ENCODE measurements at regions not wholly inside any gene's neighbourhood (a gene's known extent, or its start where the extent isn't known, plus 50 kb on each side); places are given as distances from the start of the nearest gene placed in this dataset.
"Not testable (repeated sequence)": the region's sequence is repeated elsewhere in the genome, so short reads cannot be mapped to it uniquely, and the experiment has no call there.

DNA sequence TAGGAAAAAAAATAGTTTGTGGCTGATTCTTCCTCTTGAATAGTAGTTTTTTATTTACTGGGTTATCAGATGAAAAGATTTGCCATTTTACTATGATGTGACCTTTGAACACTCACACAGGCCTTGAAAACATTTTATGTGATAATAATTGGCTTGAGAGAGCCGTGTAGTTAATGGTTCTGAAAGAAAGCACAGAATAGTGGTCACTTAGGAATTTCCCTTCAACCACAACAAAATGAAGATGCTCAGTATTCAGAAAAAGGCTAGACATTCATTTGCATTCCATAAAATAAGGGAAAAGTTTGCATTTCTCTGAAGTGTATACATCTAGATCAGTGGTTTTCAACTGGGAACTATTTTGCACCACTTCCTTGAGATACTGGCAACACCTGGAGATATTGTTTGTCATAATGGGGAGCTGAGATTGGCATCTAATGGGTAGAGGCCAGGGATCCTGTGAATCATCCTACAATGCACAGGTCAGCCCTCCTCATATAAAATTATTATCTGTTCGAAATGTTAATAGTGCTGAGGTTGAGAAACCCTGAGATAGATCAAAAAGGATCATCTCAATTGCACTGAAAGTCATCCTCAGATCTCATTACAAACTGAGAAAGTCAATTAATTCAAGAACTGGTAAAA, 446.4 kb upstream of the CCNG1 start:
- no peak for DNase-seq (ENCODE audit: low spot score)

DNA sequence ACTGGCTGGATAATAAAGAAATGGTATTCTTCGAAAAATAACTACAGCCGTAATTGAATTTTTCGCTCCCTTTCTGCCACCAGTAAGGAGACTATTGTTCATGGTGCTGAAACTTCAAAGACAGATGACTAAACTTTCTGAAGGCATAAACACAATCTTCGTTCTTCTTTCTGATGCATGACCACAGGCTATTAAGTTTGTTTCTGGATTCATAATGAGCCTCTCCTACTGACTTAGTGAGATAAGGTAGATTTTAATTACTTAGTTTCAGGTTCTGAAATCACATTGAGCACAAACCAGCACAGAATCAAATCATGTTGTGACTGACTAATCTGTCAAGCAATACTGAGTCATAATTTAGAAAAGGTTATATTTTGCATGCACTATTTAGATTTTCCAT, 441.8 kb upstream of the CCNG1 start:
- no peak for DNase-seq (ENCODE audit: low spot score)

DNA sequence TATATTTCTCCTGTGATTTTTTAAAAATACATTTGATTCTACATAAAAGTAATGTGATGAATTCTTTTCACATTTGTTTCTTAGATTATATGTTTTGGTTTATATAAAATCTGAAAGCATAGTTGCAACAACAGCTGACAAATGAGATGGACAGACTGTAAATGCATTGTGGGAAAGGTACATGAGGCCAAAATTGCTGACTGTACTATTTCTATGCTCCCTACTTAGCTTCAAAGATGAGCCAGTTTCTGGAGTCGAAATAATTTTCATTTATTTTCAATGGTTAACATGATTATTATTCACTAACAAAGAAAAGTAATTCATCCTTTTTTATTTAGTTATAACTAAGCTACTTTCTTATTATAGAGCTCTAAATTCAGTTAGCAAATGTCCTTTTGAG, 441.3 kb upstream of the CCNG1 start:
- no peak for DNase-seq (ENCODE audit: low spot score)

DNA sequence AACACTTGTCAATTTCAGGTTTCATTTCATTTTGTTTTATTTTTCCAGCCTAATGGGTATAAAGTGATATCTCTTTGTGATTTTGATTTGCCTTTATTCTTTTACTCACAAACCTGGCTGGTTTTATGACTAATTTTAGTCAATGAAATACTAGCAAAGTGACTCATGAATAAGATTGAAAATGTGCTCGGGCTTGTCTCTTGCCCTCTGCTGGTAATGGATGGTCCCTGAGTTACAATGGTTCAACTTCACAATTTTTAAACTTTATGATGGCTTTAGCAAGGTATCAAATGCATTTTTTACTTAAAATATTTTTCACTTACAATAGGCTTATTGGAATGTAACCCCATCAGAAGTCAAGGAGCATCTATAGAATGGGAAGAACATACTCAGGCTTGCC, 431.4 kb upstream of the CCNG1 start:
- no peak for DNase-seq (ENCODE audit: low spot score)

DNA sequence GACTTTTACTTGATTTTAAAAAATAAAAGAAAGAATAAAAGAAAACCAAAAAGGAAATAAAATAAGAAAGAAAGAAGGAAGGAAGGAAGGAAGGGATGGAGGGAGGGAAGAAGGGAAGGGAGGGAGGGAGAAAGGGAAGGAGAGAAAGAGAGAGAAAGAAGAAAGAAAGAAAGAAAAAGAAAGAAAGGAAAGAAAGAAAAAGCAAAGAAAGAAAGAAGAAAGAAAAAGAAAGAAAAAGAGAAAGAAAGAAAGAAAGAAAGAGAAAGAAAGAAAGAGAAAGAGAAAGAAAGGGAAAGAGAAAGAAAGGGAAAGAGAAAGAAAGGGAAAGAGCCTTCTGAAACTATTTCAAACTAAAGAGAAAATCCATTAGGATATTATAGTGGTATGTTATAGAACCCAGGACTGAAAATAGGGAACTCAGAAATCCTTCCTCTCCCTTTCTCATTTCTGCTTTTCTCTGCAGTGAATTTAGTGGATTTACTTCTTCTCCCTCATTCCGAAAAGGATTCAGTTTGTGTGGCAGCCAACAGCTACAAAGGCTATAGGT, 414.7 kb upstream of the CCNG1 start:
- DNase-seq (ENCODE audit: low spot score) = no peak

DNA sequence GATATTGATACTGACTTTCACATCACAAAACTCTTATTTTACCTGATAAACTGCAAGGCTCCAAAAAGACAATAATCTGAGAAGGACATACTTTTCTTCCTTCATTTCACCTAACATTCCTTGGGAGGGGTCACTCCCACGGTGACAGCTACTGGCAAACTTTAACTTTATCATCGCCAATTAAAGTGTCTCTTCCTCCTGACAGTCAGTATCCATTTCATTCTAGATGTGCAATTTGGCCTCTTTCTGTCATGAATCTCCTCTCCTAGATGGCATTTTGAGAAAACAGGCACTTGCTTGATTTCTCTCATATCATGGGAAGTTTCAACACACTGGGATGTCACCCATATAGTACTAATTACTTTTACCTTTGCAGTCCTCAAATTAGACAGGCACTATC, 413.5 kb upstream of the CCNG1 start:
- DNase-seq (ENCODE audit: low spot score) = no peak

DNA sequence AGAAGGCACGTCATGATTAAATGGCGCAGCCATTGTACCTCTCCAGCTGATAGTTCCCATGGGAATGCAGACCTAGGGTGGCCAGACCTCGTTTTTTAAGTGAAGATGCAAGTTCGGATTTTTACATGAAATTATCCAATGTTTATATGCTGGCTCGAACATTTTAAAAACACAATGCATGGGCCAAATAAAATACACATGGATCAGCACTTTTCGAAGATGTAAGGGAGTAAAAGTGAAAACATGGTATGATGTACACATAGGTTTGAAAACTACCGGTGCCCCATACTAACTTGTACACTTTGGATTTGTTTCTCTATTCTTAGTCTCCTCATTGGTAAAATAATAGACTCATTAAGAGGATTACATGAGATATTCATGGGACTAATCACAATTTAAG, 412.5 kb upstream of the CCNG1 start:
- no peak for DNase-seq (ENCODE audit: low spot score)

DNA sequence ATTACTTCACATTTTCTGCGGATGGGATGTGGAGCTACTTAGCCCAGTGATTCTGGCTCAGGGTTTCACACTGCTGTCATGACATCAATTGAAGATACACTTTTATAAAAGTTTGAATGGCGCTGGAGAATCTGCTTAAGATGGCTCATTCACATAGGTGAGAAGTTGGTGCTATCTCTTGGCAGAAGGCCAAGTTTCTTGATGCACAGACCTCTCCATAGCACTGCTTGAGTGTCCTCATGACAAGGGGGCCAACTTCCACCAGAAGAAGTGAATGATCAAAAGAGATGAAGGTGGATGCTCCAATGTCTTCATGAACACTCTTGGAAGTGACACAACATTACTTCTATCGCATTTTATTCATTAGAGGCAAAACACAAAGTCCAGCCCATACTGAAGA, 403.7 kb upstream of the CCNG1 start:
- no peak for DNase-seq (ENCODE audit: low spot score)

DNA sequence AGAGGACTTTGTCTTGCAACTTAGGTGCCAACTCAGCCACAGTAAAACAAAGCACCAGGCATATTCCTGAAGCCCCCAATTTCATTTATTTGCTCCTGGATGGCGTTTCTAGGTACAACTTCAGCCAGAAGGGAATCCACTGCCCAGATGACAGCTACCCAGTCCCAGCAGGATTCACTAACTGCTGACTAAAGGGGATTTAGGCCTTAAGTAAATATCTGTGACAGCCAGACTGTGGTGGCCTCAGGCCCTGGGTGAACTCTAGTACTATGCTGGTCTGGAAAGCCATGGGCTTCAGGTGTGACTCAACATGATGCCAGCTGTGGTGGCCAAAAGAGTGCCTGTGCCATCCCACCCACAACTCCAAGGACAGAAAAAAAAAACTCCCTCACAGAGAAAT, 396.1 kb upstream of the CCNG1 start:
- no peak for DNase-seq (ENCODE audit: low spot score)

DNA sequence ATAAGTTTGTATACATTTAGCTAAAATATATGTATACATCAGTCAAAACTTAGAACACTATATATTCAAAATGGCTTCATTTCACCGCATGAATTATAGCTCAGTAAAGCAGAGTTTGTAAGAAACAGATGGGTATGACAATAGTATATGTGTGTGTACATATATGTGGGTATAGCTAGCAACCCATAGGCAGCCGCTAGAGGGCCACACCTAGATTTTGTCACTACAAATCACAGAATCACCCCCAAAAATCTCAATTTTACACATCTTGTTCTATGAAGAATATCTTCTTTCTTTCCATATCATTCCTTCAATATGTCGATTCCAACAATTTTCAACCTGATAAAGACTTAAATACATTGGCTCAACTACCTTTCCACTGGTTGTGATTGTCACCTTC, 357.8 kb upstream of the CCNG1 start:
- DNase-seq (ENCODE audit: low spot score) = no peak

DNA sequence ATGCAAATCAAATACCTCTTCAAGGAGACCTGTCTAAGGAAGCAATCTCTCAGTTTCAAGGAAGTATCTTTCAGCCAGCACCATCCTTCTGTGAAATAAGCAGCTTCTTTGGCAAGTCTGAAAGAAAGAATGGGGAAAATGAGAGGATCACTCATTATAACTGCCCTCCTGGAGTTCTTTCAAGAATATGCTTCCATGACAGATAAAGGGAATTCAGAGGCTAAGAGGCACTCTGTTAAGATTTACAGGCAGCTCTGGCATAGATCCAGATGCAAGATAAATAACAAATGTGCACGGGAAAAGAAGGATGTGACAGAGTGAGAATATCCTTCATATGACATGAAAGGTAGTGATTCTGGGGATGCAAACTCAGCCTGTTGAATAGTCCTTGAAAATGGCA, 348.2 kb upstream of the CCNG1 start:
- DNase-seq (ENCODE audit: low spot score) = no peak

DNA sequence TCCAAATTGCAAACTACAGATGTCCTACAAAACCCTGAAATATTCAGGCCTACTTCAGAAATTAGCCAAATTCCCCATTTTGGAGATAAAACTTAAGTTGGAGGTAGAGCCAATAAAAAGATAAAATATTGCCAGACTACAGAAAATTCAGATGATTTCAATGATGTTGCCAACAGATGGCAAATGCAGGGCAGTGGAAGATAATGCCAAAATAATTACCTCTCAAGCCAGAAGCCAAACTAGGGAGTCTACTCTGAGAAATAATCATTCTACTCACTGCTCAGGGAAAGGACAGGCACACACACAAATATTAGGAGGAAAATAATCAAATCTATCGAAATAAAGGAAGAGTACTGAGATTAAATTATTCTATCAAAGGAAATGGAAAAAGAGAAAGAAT, 347.5 kb upstream of the CCNG1 start:
- DNase-seq (ENCODE audit: low spot score) = no peak

DNA sequence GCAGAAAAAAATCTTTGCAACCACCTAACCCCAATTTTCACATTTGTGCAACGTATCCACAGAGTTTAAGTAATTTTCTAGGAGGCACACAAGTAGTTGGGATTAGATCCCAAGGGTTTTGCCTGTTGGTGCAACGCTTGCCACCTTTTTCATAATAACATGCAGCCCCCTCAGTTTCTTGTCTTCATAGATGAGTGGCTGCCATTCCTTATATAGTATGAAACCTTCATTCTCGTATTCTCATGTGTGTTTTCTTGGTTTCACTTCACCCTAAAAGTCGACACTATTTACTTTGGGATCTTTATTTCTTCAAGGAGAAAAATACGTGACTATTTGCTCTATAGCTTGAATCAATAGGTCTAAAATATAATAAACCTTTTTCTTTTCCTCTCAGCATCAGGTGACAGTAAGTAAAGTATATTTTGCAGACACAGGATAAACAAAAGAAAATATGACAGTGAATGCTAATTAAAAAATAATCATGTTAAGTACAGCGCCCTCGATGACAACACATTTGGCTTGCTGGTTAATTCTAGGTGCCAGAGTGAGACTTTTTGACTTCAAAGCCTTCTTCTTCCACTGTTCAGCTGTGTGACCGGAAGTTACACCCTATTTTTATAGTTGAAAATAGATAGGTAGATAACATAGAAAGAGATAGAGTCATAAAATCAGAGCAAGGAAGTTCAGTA, 342.8 kb upstream of the CCNG1 start:
- no peak for DNase-seq (ENCODE audit: low spot score)

DNA sequence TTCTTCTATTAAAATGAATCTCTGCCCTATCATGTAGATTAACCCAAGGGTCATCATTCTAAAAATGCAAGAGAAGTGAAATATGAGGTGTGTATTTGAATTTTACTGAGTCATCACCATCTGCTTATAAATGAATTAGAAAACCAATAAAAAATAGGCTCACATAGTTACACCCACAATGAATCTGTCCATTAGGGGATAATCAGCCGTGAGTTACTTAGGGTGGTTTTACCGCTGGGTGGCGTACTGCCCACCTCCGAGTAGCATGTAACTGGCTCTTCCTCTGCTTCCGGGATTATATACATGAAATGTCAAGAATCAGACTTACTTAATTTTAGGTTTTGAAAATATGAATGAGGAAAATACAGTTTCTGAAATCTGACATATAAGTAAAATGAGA, 332.9 kb upstream of the CCNG1 start:
- DNase-seq (ENCODE audit: low spot score) = no peak

DNA sequence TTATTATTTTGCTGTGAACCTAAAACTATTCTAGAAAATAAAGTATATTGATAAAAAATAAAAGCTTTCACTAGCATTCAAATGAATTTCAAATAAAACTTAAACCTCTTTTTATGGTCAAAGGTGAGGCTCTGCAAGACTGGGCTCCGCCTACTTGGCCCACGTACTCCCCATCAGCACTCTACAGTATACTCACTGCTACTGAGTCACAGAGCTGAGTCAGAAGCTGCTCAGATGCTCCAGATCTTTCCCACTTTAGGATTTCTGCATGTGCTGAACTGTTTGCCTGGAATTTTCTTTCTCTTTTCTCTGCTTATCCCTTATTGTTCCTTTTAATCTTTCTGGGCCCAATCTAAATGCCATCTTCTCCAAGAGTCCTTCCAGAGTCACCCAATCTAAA, 331.9 kb upstream of the CCNG1 start:
- no peak for DNase-seq (ENCODE audit: low spot score)

DNA sequence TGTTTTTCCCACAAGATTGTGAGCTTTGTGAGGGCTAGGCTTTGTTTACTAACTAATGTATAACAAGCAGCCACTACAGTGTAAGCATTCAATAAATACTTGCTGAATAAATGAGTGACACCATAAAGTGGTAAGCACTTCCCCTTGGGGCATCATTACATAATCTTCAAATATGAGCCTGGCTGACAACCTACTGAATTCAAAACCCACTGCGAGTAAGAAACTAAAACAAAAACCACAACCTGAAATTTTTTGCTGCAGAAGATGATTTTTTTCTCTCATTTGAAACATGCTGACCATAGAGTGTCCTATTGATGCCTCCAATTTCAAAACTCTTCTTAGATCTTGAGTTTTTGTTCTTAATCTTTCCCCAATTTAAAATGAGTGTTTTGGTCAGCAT, 331.3 kb upstream of the CCNG1 start:
- DNase-seq (ENCODE audit: low spot score) = no peak

DNA sequence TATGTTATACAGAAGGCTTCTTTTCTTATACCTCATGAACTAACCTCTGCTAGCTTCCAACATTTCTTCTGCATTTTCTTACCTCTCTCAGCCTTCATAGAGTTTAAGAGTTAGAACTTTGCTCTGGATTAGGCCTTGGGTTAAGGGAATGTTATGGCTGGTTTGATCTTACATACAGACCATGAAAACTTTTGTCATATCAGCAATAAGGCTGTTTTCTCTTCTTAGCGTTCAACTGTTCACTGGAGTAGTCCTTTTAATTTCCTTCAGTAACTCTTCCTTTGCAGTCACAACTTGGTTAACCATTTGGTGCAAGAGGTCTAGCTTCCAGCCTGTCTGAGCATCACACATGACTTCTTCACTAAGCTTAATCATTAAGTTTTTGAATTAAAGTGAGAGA, 329.0 kb upstream of the CCNG1 start:
- no peak for DNase-seq (ENCODE audit: low spot score)

DNA sequence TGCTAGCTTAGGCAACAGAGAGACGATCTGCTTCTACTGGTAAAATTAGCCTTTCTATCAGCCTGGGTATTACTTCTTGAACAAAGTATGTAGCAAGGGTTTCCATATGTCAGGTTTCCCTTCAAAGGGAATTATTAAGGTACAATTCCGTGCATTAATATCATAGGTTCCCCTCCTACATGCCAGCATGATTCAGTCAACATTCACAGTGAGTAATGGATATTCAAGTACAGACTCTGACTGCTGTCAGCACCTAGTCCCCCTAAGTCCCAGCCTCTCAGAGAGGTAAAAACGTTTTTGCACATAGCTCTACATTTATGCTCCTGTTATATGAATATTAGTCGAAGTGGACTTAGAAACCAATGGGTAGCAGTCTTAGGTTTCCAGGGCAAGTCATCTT, 322.4 kb upstream of the CCNG1 start:
- DNase-seq (ENCODE audit: low spot score) = no peak

DNA sequence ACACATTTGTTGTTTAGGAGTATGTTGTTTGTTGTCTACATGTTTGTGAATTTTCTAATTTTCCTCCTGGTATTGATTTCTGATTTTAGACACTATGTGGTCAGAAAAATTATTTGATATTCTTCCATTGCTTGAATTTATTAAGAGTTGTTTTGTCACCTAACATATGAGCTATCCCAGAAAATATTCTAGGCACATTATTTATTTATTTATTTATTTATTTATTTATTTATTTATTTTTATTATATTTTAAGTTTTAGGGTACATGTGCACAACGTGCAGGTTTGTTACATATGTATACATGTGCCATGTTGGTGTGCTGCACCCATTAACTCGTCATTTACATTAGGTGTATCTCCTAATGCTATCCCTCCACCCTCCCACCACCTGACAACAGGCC, 320.8 kb upstream of the CCNG1 start:
- DNase-seq (ENCODE audit: low spot score) = not testable (repeated sequence)

DNA sequence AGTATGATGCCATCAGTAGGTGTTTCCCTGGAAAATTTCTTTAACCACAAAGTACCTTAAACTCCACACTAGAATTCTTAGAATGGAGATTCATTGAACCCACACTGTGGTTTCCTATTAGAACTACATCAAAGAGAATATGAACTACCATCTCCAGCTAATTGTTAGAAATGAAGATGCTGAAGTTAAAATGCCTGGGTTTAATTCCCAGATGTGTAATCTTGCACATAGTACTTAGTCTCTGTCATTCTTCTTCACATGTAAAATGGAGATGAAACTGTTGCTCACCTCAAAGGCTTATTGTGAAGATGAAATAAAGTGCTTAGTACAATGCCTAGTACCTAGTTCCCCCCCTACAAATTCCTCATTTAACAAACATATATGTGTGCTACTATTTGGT, 303.3 kb upstream of the CCNG1 start:
- DNase-seq (ENCODE audit: low spot score) = no peak

DNA sequence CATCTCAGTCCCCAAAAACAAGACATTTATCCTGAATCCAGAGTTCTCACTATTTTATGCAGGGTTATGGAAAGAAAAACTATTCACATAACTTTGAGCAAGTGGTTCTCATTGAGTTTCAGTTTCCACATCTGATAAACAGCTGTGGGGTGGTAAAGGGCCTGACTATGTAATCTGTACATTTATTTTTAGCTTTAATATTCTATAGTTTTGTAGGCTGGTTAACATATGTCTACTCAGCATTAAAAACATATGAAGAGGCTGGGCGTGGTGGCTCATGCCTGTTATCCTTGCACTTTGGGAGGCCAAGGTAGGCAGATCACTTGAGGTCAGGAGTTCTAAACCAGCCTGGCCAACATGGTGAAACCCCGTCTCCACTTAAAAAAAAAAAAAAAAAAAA, 301.5 kb upstream of the CCNG1 start:
- DNase-seq (ENCODE audit: low spot score) = no peak

DNA sequence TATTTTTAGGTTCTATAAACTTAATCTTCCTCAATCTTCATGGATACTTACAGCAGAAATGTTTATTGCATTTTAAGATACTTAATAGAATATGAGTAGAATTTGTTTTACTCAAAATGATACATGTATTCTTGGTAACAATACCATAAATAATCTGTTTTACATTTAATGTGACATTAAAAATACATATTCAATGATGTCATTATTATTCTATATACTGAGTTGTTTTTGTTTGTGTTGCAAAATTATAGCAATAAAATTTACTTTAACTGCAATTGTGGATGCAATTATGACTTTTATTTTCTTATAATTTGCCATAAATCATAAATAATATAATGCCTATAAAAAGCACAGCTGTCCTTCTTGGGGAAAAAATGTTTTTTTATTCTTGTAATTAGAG, 275.9 kb upstream of the CCNG1 start:
- no peak for DNase-seq (ENCODE audit: low spot score)

DNA sequence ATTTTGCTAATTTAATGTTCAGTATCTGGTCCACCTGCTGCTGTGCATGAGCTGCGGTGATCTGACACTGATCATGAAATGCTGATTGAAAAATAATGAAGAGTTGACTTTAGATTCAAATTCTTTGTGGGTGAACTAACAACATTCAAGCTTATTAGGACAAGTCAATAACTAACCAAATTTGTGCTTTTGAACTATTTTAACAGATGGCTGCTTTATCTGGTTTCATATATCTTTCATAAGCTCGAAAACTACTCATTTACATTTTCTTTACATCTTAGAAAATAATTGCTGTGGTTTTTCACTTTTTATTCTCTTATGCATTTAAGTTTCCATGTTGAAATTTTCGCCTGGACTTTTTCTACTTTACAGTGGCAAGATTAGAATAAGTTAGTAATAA, 274.8 kb upstream of the CCNG1 start:
- DNase-seq (ENCODE audit: low spot score) = no peak

DNA sequence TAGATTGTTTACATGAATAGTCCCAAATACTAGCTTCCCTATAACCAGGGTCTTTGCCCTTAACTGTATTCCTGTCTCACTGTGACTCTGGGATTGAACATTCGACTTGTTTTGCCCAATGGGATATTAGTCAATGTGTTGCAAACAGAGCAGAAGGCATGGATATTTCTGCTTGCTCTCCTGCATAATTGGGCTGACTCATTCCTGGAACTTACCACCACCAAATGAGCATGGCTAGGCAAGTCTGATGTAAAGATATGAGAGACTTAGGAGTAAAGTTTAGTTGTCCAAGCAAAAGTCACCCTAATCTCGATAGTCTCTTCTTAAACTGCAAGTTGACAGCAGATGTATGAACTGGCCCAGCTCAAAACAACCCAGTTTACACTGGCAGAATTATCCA, 273.5 kb upstream of the CCNG1 start:
- DNase-seq (ENCODE audit: low spot score) = no peak
